Progenitor cell of endocrine pancreas (in vitro differentiated cells): ENCODE measurements at regions not wholly inside any gene's neighbourhood (a gene's known extent, or its start where the extent isn't known, plus 50 kb on each side); places are given as distances from the start of the nearest gene placed in this dataset.

Experiments
- DNase-seq: peaks from one replicate; pipeline ENCODE4 v3.0.0; 2021; ENCODE audit warnings: low spot score; ENCODE audit not compliant: unreplicated experiment
- H3K27ac Mint-ChIP-seq: 2 replicates; pipeline ENCODE4 v1.8.0; 2021; ENCODE audit warnings: mild to moderate bottlenecking, moderate library complexity, mixed read lengths
- H3K27me3 Mint-ChIP-seq: 2 replicates; pipeline ENCODE4 v1.8.0; 2021; ENCODE audit warnings: mixed read lengths
- H3K36me3 Mint-ChIP-seq: 2 replicates; pipeline ENCODE4 v1.8.0; 2022; ENCODE audit warnings: mixed read lengths; ENCODE audit not compliant: insufficient read depth
- H3K4me1 Mint-ChIP-seq: 2 replicates; pipeline ENCODE4 v1.8.0; 2021; ENCODE audit warnings: low read depth, mixed read lengths
- H3K4me3 Mint-ChIP-seq: 2 replicates; pipeline ENCODE4 v1.8.0; 2021; ENCODE audit warnings: low read depth, mild to moderate bottlenecking, moderate library complexity, mixed read lengths
- H3K9me3 Mint-ChIP-seq: 2 replicates; pipeline ENCODE4 v1.8.0; 2021; ENCODE audit warnings: low read depth, mixed read lengths
- TF ChIP-seq, protein P1 (sequence below): fragments of 200-600 bp; sonication (generic); IDR thresholded peaks from one replicate; pipeline ENCODE4 v1.5.0; 2021; ENCODE audit warnings: antibody characterized with exemption, mild to moderate bottlenecking; ENCODE audit not compliant: unreplicated experiment

DNA sequence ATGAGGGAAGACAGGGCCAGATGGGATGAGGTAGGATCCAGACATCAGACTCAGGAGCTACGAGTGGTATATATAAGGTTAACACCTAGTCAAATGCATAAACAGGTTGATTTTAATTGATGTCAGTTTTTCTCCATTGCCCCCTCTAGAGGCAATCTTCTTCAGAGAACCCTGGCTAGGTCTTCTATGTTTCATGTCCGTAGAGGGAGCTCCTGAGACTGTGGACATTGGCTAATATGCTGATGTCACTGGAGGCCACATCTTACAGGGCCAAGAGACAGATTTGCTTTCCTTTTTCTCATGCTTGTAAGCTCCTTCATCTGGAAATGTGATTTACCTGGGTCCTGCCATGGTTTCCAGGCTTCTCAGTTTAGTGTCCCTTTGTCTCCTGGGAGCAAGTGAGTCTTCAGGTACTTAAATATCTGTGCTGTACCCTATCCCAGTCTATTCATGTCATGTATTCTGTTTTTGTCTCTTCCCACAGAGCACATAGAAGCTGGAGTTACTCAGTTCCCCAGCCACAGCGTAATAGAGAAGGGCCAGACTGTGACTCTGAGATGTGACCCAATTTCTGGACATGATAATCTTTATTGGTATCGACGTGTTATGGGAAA is 161.6 kb upstream of the PRSS1 start:
- DNase-seq = no peak
- Mint-ChIP-seq H3K4me3 (no peak overlapping the region), H3K27me3 (no peaks in the 10 kb centered on the region), H3K36me3 (no peaks in the 10 kb centered on the region), H3K9me3 (no peaks in the 10 kb centered on the region), H3K4me1 (peaks cover 1% of the 10 kb centered on the region), H3K27ac (no peak overlapping the region)
- TF ChIP-seq, protein P1, sequence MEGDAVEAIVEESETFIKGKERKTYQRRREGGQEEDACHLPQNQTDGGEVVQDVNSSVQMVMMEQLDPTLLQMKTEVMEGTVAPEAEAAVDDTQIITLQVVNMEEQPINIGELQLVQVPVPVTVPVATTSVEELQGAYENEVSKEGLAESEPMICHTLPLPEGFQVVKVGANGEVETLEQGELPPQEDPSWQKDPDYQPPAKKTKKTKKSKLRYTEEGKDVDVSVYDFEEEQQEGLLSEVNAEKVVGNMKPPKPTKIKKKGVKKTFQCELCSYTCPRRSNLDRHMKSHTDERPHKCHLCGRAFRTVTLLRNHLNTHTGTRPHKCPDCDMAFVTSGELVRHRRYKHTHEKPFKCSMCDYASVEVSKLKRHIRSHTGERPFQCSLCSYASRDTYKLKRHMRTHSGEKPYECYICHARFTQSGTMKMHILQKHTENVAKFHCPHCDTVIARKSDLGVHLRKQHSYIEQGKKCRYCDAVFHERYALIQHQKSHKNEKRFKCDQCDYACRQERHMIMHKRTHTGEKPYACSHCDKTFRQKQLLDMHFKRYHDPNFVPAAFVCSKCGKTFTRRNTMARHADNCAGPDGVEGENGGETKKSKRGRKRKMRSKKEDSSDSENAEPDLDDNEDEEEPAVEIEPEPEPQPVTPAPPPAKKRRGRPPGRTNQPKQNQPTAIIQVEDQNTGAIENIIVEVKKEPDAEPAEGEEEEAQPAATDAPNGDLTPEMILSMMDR = peak; percentile 60

DNA sequence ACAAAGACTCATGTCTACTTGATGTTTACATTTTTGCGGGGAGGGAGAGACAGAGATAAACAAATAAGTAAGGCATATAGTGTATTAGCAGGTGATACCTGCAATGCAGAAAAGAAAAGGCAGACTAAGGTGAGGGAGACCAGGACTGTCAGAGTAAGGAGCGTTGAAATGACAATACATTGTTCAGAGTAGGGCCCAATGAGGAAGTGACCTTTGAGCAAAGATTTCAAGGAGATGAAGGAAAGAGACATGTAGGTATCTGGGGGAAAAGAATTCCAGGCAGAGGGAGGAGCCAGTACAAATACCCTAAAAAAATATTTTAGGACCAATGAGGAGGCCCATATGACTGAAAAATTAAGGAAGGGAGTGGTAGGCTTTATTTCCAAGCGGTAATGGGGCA is 162.7 kb upstream of the PRSS1 start:
- H3K36me3 Mint-ChIP-seq = no peaks in the 10 kb centered on the region
- H3K9me3 Mint-ChIP-seq = no peaks in the 10 kb centered on the region
- H3K4me1 Mint-ChIP-seq = peaks cover 1% of the 10 kb centered on the region
- H3K4me3 Mint-ChIP-seq = no peak overlapping the region
- DNase-seq = no peak
- TF ChIP-seq, protein P1 = no peak
- H3K27ac Mint-ChIP-seq = no peak overlapping the region
- no peaks in the 10 kb centered on the region for H3K27me3 Mint-ChIP-seq

DNA sequence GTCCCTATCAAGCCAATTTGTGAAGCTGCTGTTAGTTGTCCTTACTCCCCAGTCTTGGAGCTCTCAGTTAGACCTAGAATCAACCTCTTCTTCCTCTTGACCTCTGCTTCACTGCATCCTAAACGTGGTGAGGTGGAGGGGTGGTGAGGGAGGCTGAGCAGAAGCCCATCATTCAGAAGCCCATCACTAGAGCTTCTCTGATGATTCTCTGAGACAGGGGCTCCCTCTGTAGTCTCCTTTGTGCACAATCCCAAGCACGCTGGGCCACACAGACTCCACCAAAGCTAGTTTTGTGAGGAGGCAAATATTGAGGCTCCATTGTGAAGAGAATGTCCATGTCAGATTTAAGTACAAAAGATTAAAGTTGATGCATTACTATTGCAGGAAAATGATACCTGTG is 163.8 kb upstream of the PRSS1 start:
- Mint-ChIP-seq H3K4me3 (no peak overlapping the region), H3K27me3 (no peaks in the 10 kb centered on the region), H3K36me3 (no peaks in the 10 kb centered on the region), H3K9me3 (no peaks in the 10 kb centered on the region), H3K4me1 (peaks cover 1% of the 10 kb centered on the region), H3K27ac (no peak overlapping the region)
- TF ChIP-seq, protein P1 = no peak
- no peak for DNase-seq

DNA sequence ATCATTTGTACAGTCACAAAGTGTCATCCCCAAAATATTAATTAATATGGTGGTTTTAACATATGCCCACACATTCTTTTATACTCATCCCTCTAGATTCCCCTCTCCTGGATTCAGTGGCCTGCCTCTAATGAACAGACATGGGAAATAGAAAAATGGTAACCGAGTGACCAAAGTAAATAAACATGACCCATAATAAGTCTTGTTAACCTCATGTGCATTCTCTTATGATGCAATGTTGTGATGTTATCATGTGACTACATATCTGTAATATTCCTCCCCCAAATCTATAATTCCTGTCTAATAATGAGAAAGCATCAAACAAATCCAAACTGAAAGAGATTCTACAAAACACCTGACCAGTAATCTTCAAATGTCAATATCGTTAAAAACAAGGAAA is 164.5 kb upstream of the PRSS1 start:
- Mint-ChIP-seq H3K36me3 (no peaks in the 10 kb centered on the region), H3K9me3 (no peaks in the 10 kb centered on the region), H3K4me3 (no peak overlapping the region), H3K27ac (no peak overlapping the region), H3K27me3 (no peaks in the 10 kb centered on the region), H3K4me1 (peaks cover 5% of the 10 kb centered on the region)
- DNase-seq = no peak
- TF ChIP-seq, protein P1 = no peak

DNA sequence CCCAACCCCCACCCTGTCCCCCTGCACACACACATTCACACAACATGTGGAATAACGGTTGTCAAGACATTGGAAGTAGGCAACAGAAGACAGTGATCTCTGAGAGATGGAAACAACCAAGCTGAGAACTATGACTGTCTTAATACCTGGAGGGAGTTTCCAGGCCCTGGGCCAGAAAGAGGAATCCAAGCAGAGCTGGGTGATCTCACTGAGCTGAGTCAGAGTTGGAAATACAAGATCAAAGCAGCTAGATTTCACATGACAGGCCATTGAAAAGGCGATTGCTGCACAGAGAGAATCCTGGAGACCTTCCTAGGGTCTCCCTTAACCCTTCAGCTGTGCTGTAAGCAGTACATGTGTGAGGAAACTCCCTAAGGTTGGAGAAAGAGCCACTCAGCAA is 165.8 kb upstream of the PRSS1 start:
- no peak for DNase-seq
- Mint-ChIP-seq H3K27ac (no peak overlapping the region), H3K36me3 (no peaks in the 10 kb centered on the region), H3K9me3 (no peaks in the 10 kb centered on the region), H3K4me1 (peaks cover 8% of the 10 kb centered on the region), H3K4me3 (no peak overlapping the region), H3K27me3 (no peaks in the 10 kb centered on the region)
- TF ChIP-seq, protein P1 = no peak
